Erythroblast (primary cell): ENCODE measurements at regions not wholly inside any gene's neighbourhood (a gene's known extent, or its start where the extent isn't known, plus 50 kb on each side); places are given as distances from the start of the nearest gene placed in this dataset.

ENCODE experiments used
- GATA1 ChIP-seq: IDR thresholded peaks from 2 replicates; pipeline ENCODE4 v1.6.1; 2011; ENCODE audit warnings: low read depth, mild to moderate bottlenecking, control low read depth, low read length, moderate library complexity
- POLR2A ChIP-seq: IDR thresholded peaks from 2 replicates; pipeline ENCODE4 v1.6.1; 2011; ENCODE audit warnings: mild to moderate bottlenecking, low read length

DNA sequence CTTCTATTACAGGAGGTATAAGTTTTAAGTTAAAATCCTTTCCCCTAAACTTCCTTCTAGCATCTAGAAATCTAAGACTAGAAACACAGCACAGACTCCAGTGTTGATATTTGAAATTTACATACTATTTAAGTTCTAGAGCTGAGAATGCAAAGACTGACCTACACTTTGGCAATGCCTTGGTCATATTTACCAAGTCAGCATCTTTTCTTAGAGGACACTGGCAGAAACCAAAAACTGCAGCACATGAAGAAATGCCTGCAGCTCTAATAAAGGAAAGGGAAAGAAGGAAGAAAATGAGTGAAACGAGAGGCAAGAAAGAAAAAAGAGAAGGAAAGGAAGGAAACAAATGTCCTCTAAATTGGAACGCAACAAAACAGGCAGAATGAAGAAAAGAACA lies 443.7 kb upstream of the RASGEF1B start:
- TF ChIP-seq POLR2A (no peak), GATA1 (no peak)
